ENCODE measurements at regions not wholly inside any gene's neighbourhood (a gene's known extent, or its start where the extent isn't known, plus 50 kb on each side); places are given as distances from the start of the nearest gene placed in this dataset.

GRCh38 chr17:15007147-15007553 lies 258.0 kb downstream of the PMP22 start:
- TF ChIP-seq CTCF (IDR thresholded peaks at IDR 0.05) (no peak), EZH2 (IDR thresholded peaks at IDR 0.05) (no peak), EZH2phosphoT487 (IDR thresholded peaks at IDR 0.05) (no peak)
